ENCODE measurements at regions not wholly inside any gene's neighbourhood (a gene's known extent, or its start where the extent isn't known, plus 50 kb on each side); places are given as distances from the start of the nearest gene placed in this dataset.

DNA sequence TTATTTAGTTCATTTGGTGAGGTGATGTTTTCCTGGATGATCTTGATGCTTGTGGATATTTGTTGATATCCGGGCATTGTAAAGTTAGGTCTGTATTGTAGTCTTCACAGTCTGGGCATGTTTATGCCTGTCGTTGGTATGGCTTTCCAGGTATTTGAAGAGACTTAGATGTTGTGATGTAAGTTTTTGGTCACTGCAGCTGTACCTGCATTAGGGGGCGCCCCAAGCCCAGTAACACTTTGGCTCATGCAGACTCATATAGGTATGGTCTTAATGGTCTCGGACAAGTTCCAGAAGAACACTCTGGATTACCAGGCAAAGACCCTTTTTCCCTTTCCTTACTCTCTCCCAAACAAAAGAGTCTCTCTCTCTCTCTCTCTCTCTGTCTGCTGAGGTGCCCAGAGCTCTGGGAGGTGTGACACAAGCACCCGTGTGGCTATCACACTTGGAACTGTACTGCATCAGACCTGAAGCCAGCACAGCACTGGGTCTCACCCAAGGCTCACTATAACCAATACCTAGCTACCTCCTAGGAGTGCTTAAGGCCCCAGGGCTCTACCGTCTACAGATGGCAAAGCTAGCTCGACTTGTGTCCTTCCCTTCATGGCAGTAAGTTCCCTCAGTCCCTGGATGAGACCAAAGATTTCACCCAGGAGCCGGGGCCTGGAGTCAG, 425.8 kb upstream of the ATXN7L3B start:
- H3K4me3 ChIP-seq (ENCODE audit: low read length) = no peak overlapping the region
- TF ChIP-seq, protein P1, sequence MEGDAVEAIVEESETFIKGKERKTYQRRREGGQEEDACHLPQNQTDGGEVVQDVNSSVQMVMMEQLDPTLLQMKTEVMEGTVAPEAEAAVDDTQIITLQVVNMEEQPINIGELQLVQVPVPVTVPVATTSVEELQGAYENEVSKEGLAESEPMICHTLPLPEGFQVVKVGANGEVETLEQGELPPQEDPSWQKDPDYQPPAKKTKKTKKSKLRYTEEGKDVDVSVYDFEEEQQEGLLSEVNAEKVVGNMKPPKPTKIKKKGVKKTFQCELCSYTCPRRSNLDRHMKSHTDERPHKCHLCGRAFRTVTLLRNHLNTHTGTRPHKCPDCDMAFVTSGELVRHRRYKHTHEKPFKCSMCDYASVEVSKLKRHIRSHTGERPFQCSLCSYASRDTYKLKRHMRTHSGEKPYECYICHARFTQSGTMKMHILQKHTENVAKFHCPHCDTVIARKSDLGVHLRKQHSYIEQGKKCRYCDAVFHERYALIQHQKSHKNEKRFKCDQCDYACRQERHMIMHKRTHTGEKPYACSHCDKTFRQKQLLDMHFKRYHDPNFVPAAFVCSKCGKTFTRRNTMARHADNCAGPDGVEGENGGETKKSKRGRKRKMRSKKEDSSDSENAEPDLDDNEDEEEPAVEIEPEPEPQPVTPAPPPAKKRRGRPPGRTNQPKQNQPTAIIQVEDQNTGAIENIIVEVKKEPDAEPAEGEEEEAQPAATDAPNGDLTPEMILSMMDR (IDR thresholded peaks at IDR 0.05) = no peak
- H3K27ac ChIP-seq (ENCODE audit: low read length) = no peak overlapping the region
- no peaks in the 10 kb centered on the region for H3K4me1 ChIP-seq (ENCODE audit: control insufficient read depth, insufficient read depth, low read length)
- Mint-ChIP-seq H3K4me1 (no peaks in the 10 kb centered on the region), H3K27ac (no peak overlapping the region), H3K9me3 (no peaks in the 10 kb centered on the region), H3K4me3 (no peak overlapping the region), H3K36me3 (no peaks in the 10 kb centered on the region), H3K27me3 (ENCODE audit: low read depth in 2 of 2) (no peaks in the 10 kb centered on the region)
- ATAC-seq = no peak
- no peak for DNase-seq
- intact Hi-C loops (cut with micrococcal nuclease) = no loop called here
- no peaks in the 10 kb centered on the region for H3K9me3 ChIP-seq (ENCODE audit: control insufficient read depth, insufficient read depth, low read length)
- H3K27me3 ChIP-seq (ENCODE audit: control insufficient read depth, insufficient read depth, low read length) = no peaks in the 10 kb centered on the region
- no peaks in the 10 kb centered on the region for H3K36me3 ChIP-seq (ENCODE audit: control insufficient read depth, insufficient read depth, low read length)
- WGBS (ENCODE audit: insufficient coverage) = 69% methylated on average over 8 of the region's 8 CpGs

DNA sequence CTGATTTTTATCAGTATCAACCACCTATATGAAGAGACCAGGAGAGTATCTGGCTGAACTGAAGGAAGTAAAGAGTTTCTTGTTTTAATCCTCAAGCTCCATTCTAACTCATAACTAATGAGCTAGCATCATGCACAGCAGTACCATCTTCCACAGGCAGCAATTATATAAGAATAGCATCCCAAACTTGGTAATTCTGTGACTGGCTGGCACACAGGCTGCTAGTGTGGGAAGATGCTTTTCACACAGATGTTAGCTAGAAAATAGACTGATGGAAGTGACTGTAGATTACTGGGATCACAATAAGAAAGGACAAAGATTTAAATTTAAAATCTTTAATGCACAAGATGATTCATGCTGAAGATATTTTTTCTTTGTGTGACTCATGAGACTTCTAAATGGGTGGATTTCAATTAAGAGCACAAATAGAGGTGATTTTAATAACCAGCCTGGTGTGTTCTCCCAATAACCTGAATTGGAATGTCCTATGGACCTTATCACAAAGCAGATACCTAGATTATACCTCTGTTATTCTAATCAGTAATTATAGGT, 417.7 kb upstream of the ATXN7L3B start:
- Histone ChIP-seq H3K4me3 (ENCODE audit: low read length) (no peak overlapping the region), H3K27me3 (ENCODE audit: control insufficient read depth, insufficient read depth, low read length) (no peaks in the 10 kb centered on the region), H3K9me3 (ENCODE audit: control insufficient read depth, insufficient read depth, low read length) (no peaks in the 10 kb centered on the region), H3K27ac (ENCODE audit: low read length) (no peak overlapping the region), H3K36me3 (ENCODE audit: control insufficient read depth, insufficient read depth, low read length) (no peaks in the 10 kb centered on the region), H3K4me1 (ENCODE audit: control insufficient read depth, insufficient read depth, low read length) (no peaks in the 10 kb centered on the region)
- H3K27ac Mint-ChIP-seq = no peak overlapping the region
- DNase-seq (no peak), ATAC-seq (no peak)
- H3K4me1 Mint-ChIP-seq = no peaks in the 10 kb centered on the region
- TF ChIP-seq, protein P1 (IDR thresholded peaks at IDR 0.05) = no peak
- H3K4me3 Mint-ChIP-seq = no peak overlapping the region
- no peaks in the 10 kb centered on the region for H3K27me3 Mint-ChIP-seq (ENCODE audit: low read depth in 2 of 2)
- intact Hi-C loops (cut with micrococcal nuclease) = no loop called here
- peaks cover 3 to 4% of the 10 kb centered on the region in 2 donors for H3K9me3 Mint-ChIP-seq
- no peaks in the 10 kb centered on the region for H3K36me3 Mint-ChIP-seq

DNA sequence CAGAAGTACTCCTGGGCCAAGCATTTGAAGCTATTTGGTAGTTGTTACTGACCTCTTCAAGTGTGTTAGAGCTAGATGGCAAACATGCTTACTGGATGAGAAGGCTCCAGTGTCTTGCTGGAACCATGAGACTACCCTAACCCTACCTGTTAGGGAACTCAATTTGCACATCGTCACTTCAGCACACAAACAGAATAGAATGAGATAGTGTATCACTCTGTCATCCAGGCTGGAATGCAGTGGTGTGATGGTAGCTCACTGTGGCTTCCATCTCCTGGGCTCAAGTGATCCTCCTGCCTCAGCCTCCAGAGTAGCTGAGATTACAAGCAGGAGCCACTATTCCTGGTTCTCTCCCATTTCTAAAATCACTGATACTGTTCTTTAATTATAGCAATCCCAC, 417.0 kb upstream of the ATXN7L3B start:
- H3K9me3 ChIP-seq (ENCODE audit: control insufficient read depth, insufficient read depth, low read length) = no peaks in the 10 kb centered on the region
- no peak overlapping the region for H3K4me3 Mint-ChIP-seq
- H3K27ac Mint-ChIP-seq = no peak overlapping the region
- H3K4me3 ChIP-seq (ENCODE audit: low read length) = no peak overlapping the region
- WGBS (ENCODE audit: insufficient coverage) = 80% methylated on average over 1 of the region's 1 CpG
- no peak for ATAC-seq
- H3K27ac ChIP-seq (ENCODE audit: low read length) = no peak overlapping the region
- no peaks in the 10 kb centered on the region for H3K27me3 Mint-ChIP-seq (ENCODE audit: low read depth in 2 of 2)
- no peaks in the 10 kb centered on the region for H3K36me3 Mint-ChIP-seq
- H3K27me3 ChIP-seq (ENCODE audit: control insufficient read depth, insufficient read depth, low read length) = no peaks in the 10 kb centered on the region
- H3K9me3 Mint-ChIP-seq = peaks cover 3 to 4% of the 10 kb centered on the region in 2 donors
- no peaks in the 10 kb centered on the region for H3K4me1 ChIP-seq (ENCODE audit: control insufficient read depth, insufficient read depth, low read length)
- no peak for DNase-seq
- no peaks in the 10 kb centered on the region for H3K4me1 Mint-ChIP-seq
- intact Hi-C loops (cut with micrococcal nuclease) = no loop called here
- TF ChIP-seq, protein P1 (IDR thresholded peaks at IDR 0.05) = no peak
- no peaks in the 10 kb centered on the region for H3K36me3 ChIP-seq (ENCODE audit: control insufficient read depth, insufficient read depth, low read length)

DNA sequence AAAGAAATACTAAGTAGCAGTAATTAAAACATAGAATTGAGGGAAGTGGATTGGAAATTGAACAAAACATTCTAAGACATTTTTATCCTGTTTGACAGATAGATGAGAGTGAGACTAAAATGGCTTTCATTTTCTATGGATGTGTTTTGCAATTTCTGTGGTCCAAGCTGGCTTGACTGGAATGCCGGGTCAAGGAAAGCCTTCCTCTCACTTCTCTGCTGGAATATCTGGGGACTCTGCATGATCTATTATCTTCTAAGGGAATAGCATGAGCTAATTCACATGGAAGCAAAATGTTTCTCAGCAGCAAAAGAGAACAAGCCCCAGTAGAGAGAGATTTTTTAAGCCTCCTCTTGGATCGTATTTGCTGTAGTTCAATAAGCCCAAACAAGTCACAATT, 407.9 kb upstream of the ATXN7L3B start:
- H3K27me3 Mint-ChIP-seq (ENCODE audit: low read depth in 2 of 2) = no peaks in the 10 kb centered on the region
- H3K4me3 ChIP-seq (ENCODE audit: low read length) = no peak overlapping the region

More for the DNA sequence above, 407.9 kb upstream of the ATXN7L3B start:
- H3K27ac ChIP-seq (ENCODE audit: low read length) = no peak overlapping the region
- H3K9me3 ChIP-seq (ENCODE audit: control insufficient read depth, insufficient read depth, low read length) = no peaks in the 10 kb centered on the region
- no peaks in the 10 kb centered on the region for H3K36me3 Mint-ChIP-seq
- TF ChIP-seq, protein P1 (IDR thresholded peaks at IDR 0.05) = no peak
- H3K27me3 ChIP-seq (ENCODE audit: control insufficient read depth, insufficient read depth, low read length) = no peaks in the 10 kb centered on the region
- peaks cover 7 to 8% of the 10 kb centered on the region in 2 donors for H3K9me3 Mint-ChIP-seq
- no peaks in the 10 kb centered on the region for H3K4me1 ChIP-seq (ENCODE audit: control insufficient read depth, insufficient read depth, low read length)
- ATAC-seq (no peak), DNase-seq (no peak)
- no peak overlapping the region for H3K4me3 Mint-ChIP-seq
- intact Hi-C loops (cut with micrococcal nuclease) = no loop called here
- H3K27ac Mint-ChIP-seq = no peak overlapping the region
- WGBS (ENCODE audit: insufficient coverage) = 92% methylated on average over 2 of the region's 2 CpGs
- no peaks in the 10 kb centered on the region for H3K36me3 ChIP-seq (ENCODE audit: control insufficient read depth, insufficient read depth, low read length)
- no peaks in the 10 kb centered on the region for H3K4me1 Mint-ChIP-seq

Measured in natural killer cell (primary cell).